Ascending aorta (tissue), 2 donors: ENCODE measurements at regions not wholly inside any gene's neighbourhood (a gene's known extent, or its start where the extent isn't known, plus 50 kb on each side); places are given as distances from the start of the nearest gene placed in this dataset.

Source experiments
- DNase-seq, 2 donors: peaks; one replicate each; pipeline ENCODE4 v3.0.0-alpha.2; 2019; ENCODE audit warnings: low spot score in 2 of 2
- H3K27ac ChIP-seq, 2 donors: fragments of 200-600 bp; sonication (generic); one replicate each; pipeline ENCODE4 v1.5.1; 2016 to 2017; ENCODE audit warnings: mild to moderate bottlenecking in 1 of 2
- H3K27me3 ChIP-seq: fragments of 200-600 bp; sonication (generic); one replicate; pipeline ENCODE4 v1.5.1; 2017
- H3K36me3 ChIP-seq, 2 donors: fragments of 200-600 bp; sonication (generic); one replicate each; pipeline ENCODE4 v1.5.1; 2016
- H3K4me1 ChIP-seq, 2 donors: fragments of 200-600 bp; sonication (generic); one replicate each; pipeline ENCODE4 v1.5.1; 2016 to 2017; ENCODE audit warnings: mild to moderate bottlenecking in 1 of 2
- H3K4me3 ChIP-seq, 2 donors: fragments of 200-600 bp; sonication (generic); one replicate each; pipeline ENCODE4 v1.5.1; 2016 to 2017; ENCODE audit warnings: mild to moderate bottlenecking in 1 of 2
- H3K9me3 ChIP-seq, 2 donors: fragments of 200-600 bp; sonication (generic); one replicate each; pipeline ENCODE4 v1.5.1; 2016
- CTCF ChIP-seq, 3 experiments: fragments of 200-600 bp in 2 of 3; fragments of 450-650 bp in 1 of 3; sonication (generic) in 2 of 3; IDR thresholded peaks; one replicate each; pipeline ENCODE4 v1.5.1; 2016 to 2019; ENCODE audit warnings: antibody characterized with exemption in 3 of 3, mild to moderate bottlenecking in 1 of 3, moderate library complexity in 1 of 3
- intact Hi-C: fragments of 100-400 bp; cut with DNase I; formaldehyde crosslinking; loops from one replicate; pipeline ENCODE4 v1.15.1; 2023

GRCh38 chr17:72295916-72296315 is 175.1 kb downstream of the SOX9 start:
- no peak overlapping the region for H3K27ac ChIP-seq
- no peaks in the 10 kb centered on the region for H3K9me3 ChIP-seq
- intact Hi-C loops: no loop called here
- no peak for TF ChIP-seq CTCF (IDR thresholded peaks at IDR 0.05)
- H3K4me1 ChIP-seq: no peaks in the 10 kb centered on the region
- DNase-seq: no peak
- H3K27me3 ChIP-seq: no peaks in the 10 kb centered on the region
- H3K4me3 ChIP-seq: no peak overlapping the region
- no peaks in the 10 kb centered on the region for H3K36me3 ChIP-seq

- DNase-seq: no peak
- intact Hi-C loops: no loop called here
- no peak for TF ChIP-seq CTCF (IDR thresholded peaks at IDR 0.05)
- Histone ChIP-seq H3K9me3 (no peaks in the 10 kb centered on the region), H3K4me1 (no peaks in the 10 kb centered on the region), H3K27me3 (no peaks in the 10 kb centered on the region), H3K27ac (no peak overlapping the region), H3K4me3 (no peak overlapping the region), H3K36me3 (no peaks in the 10 kb centered on the region)
Measured at GRCh38 chr17:72296456-72296855, 175.6 kb downstream of the SOX9 start.

- no peaks in the 10 kb centered on the region for H3K27me3 ChIP-seq
- H3K4me1 ChIP-seq: no peaks in the 10 kb centered on the region
- no peaks in the 10 kb centered on the region for H3K9me3 ChIP-seq
- TF ChIP-seq CTCF (IDR thresholded peaks at IDR 0.05): no peak
- DNase-seq: no peak
- no peak overlapping the region for H3K4me3 ChIP-seq
- intact Hi-C loops: no loop called here
- H3K27ac ChIP-seq: no peak overlapping the region
- H3K36me3 ChIP-seq: no peaks in the 10 kb centered on the region
Measured at GRCh38 chr17:72297326-72298115, 176.7 kb downstream of the SOX9 start.

- no peak overlapping the region for H3K27ac ChIP-seq
- no peaks in the 10 kb centered on the region for H3K36me3 ChIP-seq
- DNase-seq: no peak
- H3K4me3 ChIP-seq: no peak overlapping the region
- no peaks in the 10 kb centered on the region for H3K4me1 ChIP-seq
- no peak for TF ChIP-seq CTCF (IDR thresholded peaks at IDR 0.05)
- H3K9me3 ChIP-seq: no peaks in the 10 kb centered on the region
- intact Hi-C loops: no loop called here
- no peaks in the 10 kb centered on the region for H3K27me3 ChIP-seq
Measured at GRCh38 chr17:72299100-72299499, 178.3 kb downstream of the SOX9 start.

- H3K36me3 ChIP-seq: no peaks in the 10 kb centered on the region
- DNase-seq: no peak
- H3K27ac ChIP-seq: no peak overlapping the region
- H3K4me1 ChIP-seq: no peaks in the 10 kb centered on the region
- no peaks in the 10 kb centered on the region for H3K9me3 ChIP-seq
- H3K4me3 ChIP-seq: no peak overlapping the region
- intact Hi-C loops: no loop called here
- no peak for TF ChIP-seq CTCF (IDR thresholded peaks at IDR 0.05)
- H3K27me3 ChIP-seq: no peaks in the 10 kb centered on the region
Measured at GRCh38 chr17:72299592-72299991, 178.8 kb downstream of the SOX9 start.

GRCh38 chr17:72301887-72302286 is 181.1 kb downstream of the SOX9 start:
- Histone ChIP-seq H3K36me3 (no peaks in the 10 kb centered on the region), H3K27me3 (no peaks in the 10 kb centered on the region), H3K4me1 (no peaks in the 10 kb centered on the region), H3K9me3 (no peaks in the 10 kb centered on the region), H3K4me3 (no peak overlapping the region), H3K27ac (no peak overlapping the region)
- DNase-seq: no peak
- intact Hi-C loops: no loop called here
- no peak for TF ChIP-seq CTCF (IDR thresholded peaks at IDR 0.05)
